GM19238 (cell line): ENCODE measurements at regions not wholly inside any gene's neighbourhood (a gene's known extent, or its start where the extent isn't known, plus 50 kb on each side); places are given as distances from the start of the nearest gene placed in this dataset.
"Not testable (repeated sequence)": the region's sequence is repeated elsewhere in the genome, so short reads cannot be mapped to it uniquely, and the experiment has no call there.

Experiments
- DNase-seq: peaks from one replicate; pipeline ENCODE4 v3.0.0; 2011; ENCODE audit warnings: low spot score; ENCODE audit not compliant: insufficient read length

DNA sequence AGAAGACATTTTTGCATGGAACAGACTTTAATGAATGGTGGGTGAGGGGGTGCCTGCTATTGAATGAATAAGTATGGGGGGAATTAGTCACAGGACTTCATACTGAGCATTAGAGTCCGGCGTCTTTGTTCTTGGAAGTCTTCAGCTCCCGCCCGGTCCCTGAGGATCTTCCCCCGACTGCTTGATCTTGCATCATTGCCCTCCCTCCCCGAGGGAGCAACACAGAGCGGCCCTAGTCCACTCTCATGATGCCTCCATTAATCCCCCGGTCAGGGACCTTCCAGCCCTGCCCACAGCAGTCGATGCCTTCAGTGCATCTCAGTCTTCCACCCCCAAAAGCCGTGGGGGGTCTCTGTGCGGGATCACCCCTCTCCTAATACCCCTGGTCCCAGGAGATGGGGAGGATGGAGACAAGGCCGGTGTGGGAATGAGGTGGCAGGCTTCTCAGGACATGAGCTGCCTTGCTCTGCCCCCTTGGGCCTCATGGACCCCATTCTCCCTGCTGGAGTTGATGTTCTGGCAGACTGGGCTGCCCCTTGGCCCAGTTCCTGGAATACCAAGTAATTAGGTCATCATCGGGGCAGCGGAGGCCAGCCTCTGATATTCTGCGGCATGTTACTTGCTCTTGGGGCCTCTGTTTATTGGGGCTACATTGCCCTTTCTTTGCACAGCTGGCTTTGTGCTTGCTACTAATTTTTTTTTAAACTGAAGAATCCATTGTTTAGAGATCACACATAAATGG lies 110.5 kb upstream of the PLGLB2 start:
- not testable (repeated sequence) for DNase-seq

DNA sequence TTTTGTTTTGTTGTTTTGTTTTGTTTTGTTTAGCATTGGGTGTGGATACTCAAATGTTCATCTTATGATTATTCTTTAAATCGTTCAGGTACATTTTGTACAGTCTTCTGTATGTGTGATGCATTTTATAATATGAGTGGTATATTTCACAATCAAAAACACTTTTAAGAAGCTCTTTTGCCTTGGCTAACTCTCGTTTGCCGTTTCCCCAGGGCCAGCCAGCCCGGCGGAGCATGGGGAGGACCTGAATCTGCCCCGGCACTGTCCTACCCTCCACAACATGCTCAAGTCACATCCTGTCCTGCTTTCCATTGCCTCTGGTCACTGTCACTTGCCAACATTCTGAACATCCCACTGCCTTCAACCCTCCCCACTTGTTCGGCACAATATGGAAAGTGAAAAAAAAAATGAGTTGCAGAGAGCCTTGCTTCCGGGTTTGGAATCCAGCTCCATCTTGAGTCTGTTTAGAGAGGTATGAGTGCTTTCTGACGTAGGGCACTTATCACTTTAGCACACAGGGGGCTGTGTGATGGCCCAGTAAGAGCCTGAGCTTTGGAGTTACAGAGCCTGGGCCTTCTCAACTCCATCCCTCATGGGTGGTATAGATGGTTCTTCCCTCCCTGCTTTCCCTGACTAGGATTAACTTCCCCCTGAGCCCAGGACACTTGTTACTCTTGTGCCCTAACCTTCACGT lies 109.6 kb upstream of the PLGLB2 start:
- not testable (repeated sequence) for DNase-seq

DNA sequence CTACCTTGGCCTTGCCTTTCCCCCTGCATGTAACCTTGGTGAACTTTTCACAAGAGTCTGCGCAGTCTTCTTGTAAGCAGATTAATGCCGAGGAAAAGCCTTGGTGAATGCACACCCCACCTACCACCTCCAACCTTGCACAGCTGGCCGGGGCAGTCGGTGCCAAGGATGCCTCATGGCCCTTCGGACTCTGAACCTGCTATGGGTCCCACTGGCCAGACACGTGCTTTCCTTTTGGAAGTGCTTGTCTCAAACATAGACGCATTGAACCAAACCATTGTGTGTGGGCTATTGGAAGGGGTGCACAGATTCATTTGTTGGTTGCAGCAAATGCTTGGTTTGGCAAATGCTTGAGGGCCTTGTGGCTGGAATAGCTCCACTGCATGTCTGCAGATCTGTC lies 109.0 kb upstream of the PLGLB2 start:
- not testable (repeated sequence) for DNase-seq

DNA sequence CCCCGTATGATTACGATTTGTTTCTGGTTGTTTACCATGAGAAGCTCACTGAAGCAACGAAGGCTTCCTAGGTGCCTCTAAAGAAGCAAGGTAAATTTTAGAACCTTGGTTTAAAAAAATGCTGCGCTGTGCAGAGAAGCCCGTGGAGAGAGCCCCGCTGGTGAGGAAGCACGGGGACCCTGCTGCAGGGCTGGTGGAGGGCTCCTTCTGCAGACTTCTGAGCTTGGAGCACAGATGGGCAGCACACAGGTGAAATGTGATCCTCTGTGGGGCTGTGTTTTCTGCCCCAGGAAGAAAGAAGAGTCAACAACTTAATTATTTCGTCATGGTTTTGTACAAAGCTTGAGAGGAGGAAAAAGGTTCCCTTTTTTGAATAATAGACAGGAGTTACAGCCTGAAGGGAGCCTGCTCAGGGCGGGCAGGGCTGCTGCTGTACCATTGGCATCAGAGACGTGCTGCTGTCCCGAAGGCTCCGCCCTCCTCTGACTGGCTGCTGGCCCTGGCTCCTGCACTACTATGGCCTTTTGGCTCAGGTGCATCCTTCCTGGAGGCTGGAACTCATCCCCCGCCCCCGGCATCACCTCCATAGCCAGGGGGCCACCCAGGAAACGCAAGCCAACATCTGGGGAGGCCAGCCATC lies 108.0 kb upstream of the PLGLB2 start:
- not testable (repeated sequence) for DNase-seq

DNA sequence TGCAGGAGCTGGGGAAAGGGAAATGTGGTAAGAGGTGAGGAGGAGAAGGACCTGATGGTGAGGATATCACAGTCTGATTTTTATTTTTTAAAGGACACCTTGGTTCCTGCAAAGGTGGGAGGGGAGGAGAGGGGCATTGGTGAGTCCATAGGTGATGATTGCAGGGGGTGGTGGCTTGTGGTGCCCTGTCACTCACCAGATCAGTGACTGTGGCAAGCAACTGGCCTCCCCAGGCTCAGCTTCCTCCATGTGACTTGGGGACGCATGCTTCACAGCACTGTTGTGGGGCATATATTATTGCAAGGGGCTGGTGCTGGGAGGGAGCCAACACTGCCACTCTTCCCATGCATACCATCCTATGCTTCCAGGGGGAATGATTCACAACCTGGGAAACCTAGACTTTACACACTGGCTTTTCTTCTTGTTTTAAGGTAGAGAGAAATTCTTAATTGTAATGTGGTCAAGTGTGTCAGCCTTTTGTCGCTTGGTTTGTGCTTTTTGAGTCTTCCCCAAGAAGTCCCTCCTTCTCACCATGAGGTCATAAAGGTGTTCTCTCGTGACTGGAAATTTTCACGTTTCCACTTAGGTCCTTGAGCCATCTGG lies 106.8 kb upstream of the PLGLB2 start:
- not testable (repeated sequence) for DNase-seq

DNA sequence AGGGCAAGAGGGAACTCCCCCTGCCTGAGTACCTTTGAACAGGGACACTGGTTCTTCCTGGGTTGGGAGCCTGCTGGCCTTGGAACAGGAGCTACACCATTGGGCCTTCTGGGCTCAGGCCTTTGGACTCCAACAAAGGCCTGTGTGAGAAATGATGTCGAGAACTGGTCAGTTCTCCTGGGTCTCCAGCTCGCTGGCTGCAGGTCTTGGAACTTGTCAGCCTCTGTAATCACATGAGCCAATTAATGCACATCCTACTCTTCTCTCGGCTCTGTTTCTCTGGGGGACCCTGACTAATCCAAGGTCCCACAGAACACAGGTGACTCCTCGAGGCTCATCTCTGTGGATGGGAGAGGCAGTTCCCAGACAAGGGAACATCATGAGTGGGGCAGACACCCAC lies 104.7 kb upstream of the PLGLB2 start:
- DNase-seq: not testable (repeated sequence)

DNA sequence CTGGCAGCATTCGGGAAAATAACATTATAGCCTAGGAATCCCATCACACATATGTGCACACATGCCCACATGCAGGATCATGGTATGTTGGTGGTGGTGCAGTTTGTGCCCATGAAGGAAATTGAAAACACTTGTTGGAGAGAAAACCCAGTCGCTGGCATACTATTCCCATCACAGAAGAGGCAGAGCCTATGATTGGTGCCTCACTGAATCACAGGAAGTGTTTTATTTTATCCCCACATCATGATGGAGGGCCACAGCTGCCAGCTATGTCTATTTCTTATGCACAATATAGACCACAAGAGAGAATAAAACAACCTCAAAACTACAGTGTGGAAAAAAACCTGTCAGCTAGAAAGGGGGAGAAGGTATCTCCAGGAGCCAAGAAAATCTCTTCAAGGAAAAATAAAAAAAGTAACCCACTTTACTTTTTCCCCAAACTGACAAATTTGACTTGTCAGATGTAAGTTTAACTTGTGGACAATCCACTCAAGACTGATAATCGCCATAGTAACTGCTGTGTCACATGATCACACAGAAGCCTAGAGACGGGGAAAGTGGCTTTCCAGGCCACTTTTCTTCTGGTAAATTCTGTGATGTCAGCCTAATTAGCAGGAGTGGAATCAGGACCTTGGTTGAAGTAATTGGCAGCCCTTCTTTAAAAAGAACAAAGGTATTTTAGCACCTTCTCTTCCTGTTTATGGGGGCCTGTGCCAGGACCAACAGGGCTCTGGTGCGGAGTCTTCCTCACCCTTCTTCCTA lies 100.0 kb upstream of the PLGLB2 start:
- not testable (repeated sequence) for DNase-seq

DNA sequence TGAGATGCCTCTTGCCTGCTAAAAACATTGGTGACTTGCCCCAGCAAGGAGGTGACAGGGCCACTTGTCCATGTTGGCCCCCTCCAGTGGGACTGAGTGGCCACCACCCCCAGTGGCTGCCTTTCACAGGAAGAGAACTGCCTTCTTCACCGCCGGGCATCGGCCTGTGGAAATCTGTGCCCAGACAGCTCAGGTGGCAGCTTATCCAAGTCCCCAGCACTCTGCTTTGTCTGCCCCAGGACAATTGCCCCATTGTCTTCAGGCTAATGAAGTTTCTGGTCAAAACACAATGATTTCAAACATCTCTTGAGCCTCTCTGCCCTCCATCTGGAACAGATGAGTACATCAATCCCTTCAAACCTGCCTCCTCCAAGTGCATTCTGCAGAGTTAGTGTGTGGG lies 99.1 kb upstream of the PLGLB2 start:
- not testable (repeated sequence) for DNase-seq

DNA sequence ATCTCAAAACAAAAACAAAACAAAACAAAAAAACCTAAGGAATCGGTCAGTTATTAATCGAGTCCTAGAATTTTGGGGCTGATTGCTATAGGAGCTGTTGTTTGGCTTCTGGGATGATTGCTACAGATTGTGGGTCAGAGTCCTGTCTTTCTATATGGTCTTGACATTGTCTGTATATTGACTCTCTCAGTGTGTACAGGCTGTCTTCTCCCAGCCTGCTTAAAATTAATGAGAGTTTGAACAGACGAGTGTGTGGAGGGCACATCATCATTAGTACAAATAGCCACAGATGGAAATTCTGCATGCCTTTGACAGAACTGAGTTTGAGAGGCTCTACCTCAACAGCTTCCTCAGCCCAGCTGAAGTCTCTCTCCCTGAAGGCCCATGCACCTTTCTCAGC lies 98.0 kb upstream of the PLGLB2 start:
- not testable (repeated sequence) for DNase-seq

DNA sequence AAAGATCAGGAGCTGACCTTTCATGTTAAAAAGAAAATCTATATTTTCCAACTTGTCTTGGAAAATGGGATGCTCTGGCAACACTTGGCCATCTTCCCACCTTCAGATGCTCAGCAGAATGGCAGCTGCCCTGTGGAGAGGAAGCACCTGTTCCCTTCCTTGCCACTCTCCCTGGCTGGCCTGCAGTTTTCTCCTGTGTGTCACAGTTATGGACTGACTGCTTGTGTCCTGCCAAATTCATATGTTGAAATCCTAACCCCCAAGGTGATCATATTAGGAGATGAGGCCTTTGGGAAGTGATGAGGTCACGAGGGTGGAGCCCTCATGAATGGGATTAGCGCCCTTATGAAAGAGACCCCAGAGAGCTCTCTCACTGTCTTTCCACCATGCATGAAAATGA lies 97.0 kb upstream of the PLGLB2 start:
- DNase-seq: not testable (repeated sequence)

DNA sequence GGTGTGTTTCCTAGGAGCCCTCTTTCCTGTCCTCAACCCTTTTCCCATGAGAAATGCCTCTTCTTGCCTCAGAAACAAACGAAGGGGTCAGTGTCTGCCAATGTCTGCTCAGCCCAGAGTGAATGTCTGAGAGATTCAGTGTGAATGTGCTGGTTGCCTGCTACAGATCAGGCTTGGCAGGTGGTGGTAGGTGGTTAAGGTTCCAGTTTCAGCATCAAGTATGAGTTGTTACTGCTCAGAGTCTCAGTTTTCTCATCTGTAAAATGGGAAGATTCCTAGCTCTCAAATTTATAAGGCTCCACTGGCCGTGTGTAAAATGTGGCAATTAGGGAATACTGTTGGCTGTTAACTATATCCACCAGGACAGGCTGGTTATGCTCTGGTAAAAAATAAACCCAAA lies 96.3 kb upstream of the PLGLB2 start:
- DNase-seq: not testable (repeated sequence)

DNA sequence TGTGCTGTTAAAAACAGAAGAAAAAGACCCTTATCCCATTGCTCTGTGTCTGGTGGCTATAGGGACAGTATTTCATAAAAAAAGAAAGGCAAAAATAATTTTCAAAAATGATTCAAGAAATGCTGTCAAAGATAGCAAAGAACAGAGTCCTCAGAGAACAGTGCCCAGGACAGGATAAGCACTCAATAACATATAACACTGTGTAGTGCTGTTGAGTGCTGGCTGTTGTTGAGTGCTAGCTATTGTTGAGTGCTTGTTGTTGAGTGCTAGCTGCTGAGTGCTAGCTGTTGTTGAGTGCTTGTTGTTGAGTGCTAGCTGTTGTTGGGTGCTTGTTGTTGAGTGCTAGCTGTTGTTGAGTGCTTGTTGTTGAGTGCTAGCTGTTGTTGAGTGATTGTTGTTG lies 94.5 kb upstream of the PLGLB2 start:
- not testable (repeated sequence) for DNase-seq

DNA sequence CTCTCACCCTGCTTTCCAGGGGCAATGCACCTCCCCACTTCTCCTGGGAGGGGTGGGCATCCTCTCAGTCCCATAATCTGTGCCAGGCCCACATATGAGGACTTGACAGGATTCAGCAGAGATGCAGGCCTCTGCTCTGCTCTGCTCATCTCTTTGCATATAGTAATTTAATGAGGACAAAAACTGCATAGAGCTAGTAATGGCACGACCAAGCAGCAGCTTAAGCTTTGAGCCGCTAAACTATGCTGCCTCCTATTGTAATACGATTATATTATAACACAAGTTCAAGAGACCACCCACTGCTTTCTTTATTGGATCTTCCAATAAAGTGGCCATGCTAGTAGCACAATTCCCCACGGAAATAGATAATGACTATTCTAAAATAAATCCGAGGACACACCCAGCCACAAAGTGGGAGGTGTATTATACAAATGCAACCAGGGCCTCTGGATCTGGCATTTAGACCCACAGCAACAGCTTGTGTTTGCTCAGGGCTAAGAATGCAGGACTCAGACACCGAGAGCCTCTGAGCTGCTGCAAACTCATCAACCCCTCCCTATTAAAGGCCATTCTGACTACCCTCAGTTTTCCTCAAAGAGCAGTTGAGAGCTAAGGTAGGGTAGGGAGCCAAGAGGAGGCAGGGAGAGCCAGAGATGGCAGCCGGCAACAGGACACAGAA lies 93.6 kb upstream of the PLGLB2 start:
- DNase-seq: not testable (repeated sequence)

DNA sequence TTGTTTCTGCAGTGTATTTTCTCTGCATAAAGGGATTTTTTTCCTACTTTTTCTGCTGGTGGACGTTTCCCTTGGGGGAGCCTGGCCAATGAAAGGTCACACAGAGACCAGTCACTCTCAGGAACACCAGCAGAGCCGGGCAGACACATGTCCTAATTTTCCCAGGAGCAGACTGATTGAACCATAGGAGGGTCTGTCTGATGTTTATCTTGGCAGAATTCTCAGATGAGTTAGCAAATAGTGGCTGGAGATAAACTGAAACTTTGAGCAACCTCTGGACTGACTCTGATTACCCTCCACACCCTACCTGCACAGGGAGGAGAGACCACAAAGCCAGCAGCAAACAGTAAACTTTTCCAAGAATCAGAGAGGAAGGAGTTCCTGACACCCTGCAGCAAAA lies 90.0 kb upstream of the PLGLB2 start:
- not testable (repeated sequence) for DNase-seq

DNA sequence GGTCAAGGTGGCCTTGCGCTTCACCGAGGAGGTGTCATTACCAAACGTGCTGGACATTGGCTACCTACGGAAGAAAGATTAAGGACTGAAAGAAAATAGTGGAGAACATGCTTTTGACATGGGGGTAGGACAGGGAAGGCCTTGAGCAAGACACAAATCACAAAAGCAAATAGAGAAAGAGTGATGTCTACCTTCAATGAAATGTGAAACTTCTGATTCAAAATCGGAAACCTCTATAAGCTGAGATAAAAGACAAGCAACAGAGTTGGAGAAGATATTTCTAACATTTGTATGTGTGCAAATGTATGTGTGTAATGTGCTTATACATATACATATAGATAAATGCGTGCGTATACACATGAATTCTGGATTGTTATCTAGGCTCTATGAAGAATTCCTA lies 89.5 kb upstream of the PLGLB2 start:
- DNase-seq: not testable (repeated sequence)

DNA sequence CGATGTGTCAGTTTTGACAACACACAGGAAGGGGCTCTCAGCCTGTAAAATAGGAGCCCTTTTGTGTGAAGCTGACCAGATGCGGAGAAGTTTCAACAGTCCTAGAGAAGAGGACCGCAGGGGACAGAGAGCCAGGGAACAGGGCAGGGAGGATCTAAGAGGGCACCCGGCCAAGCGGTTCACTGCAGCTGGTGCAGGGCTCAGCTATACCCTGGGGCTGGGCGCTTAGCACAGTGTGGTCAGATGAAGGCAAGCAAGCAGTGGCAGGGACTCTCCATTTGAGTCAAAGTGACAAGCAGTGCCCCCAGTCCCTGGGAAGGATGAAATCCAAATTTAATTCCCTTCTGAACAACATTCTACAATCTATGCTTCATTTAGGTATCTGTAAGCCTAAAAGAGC lies 88.9 kb upstream of the PLGLB2 start:
- not testable (repeated sequence) for DNase-seq

DNA sequence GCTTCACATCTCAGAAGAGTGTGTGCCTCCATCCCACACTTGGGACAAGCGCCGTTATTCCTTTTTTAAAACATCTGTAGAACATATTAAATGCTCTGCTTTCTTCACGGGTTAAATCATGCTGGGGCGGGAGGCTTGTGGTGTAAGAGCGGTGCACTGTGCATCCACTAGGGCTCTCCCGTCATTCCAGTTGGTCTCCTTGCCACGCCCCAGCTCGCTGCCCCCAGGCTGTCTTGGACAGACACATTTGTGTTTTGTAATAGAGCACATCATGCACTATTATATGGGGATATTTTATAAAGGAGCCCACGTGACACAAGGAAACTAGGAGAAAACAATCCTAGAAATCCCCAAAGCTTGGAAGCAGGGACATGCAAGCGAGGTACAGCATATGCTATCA lies 87.7 kb upstream of the PLGLB2 start:
- not testable (repeated sequence) for DNase-seq

DNA sequence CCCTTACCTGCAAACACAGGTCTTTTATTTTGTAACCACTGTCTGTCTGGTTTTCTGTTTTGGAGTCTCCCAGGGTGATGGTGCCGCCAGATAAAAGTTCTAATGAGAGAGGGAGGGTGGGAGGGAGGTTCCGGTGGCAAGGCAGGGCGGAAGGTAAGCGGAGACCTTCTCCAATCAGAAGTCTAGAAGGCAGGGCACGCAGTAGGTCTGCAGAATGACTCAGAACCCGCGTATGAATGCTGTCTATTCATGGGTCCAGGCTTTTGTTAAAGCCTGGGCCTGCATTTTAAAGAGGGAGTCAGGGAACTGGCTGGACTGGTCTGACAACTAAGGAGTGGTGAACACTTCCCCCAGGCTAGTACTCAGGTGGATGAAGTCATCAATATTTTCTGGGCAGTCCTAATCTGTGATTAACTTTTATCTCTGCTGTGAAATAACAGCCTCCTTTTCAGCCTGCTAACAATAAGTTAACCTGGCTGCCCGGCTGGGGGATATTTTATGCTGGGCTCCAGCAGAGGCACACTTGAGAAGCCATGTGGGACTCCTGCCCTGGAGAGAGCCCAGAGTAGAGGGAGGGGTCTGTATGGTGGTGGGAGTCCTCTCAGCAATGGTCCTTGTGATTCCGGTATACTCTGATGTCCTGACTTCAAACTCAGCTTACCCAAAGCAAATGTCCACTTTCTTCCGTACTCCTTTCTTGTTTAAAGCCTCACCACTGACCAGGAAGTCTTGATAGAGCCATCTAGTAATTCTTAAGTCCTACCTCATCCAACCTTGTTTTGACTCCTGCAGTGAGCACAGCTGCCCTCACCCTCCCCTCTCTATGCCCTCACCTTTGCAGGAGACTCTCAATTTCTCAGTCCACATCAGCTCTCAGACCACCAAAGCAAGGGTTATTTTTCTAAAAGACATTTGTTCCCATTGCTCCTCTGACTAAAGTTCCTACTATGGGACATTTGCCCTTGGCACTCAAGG lies 85.3 kb upstream of the PLGLB2 start:
- not testable (repeated sequence) for DNase-seq

DNA sequence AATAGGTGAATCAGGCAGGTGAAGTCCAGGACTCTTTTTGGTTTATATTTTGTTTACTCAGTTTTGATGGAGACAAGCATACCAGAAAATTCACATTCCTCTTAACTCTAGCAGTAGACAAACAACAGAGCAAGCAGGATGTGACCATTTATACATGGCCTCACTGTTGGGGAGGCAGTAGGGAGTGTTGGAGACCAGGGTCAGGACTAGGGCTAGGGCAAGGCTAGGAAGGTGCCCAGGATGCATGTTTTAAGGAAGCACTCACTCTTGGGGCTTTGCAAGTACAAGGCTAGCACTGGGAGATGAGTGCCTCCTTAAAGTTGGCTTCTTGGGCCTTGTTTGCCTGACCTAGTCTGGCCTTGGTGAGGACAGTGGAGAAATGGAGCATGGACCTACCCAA lies 84.5 kb upstream of the PLGLB2 start:
- DNase-seq: not testable (repeated sequence)
